GM11168 (cell line): ENCODE measurements at regions not wholly inside any gene's neighbourhood (a gene's known extent, or its start where the extent isn't known, plus 50 kb on each side); places are given as distances from the start of the nearest gene placed in this dataset.
"Not testable (repeated sequence)": the region's sequence is repeated elsewhere in the genome, so short reads cannot be mapped to it uniquely, and the experiment has no call there.

Experiments
- in situ Hi-C: fragments of 300-500 bp; cut with MboI; formaldehyde crosslinking; loops from one replicate; pipeline ENCODE4 v1.12.0; 2022; ENCODE audit warnings: low sequenced_read_pairs; ENCODE audit not compliant: unreplicated experiment

GRCh38 chr6:5843078-5843477, 163.6 kb downstream of the NRN1 start:
- in situ Hi-C loops: no loop called here

DNA sequence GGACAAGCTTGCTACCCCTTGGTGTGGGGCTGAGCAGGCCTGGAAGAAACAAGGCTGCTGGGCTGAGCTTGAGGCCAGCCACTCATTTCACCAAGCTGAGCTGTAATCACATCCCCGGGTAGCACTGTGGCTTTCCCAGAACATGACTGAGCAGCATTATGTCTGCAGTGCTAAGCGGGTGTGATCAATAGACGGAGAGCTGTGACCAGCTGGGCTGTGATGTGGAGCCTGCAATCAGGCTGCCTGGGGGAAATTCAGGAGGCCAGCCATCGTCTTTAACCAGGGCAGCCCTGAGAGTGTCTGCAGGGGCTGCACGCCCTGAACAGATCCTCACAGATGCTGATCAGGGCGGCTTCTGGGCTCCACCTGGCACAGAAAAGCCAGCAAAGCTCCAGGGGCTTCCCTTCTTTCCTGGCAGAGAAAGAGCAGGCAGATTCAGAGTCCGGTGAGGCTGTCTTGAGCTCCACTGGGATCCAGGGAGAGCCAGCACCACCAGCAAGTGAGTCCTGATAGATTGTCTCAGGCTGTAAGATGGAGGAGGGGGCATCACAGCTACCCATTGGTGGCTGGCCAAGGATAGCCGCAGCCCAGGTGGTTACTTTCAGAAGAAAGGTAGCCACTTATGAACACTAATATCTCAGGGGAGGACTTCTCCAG, 165.9 kb downstream of the NRN1 start:
- in situ Hi-C loops: no loop called here

DNA sequence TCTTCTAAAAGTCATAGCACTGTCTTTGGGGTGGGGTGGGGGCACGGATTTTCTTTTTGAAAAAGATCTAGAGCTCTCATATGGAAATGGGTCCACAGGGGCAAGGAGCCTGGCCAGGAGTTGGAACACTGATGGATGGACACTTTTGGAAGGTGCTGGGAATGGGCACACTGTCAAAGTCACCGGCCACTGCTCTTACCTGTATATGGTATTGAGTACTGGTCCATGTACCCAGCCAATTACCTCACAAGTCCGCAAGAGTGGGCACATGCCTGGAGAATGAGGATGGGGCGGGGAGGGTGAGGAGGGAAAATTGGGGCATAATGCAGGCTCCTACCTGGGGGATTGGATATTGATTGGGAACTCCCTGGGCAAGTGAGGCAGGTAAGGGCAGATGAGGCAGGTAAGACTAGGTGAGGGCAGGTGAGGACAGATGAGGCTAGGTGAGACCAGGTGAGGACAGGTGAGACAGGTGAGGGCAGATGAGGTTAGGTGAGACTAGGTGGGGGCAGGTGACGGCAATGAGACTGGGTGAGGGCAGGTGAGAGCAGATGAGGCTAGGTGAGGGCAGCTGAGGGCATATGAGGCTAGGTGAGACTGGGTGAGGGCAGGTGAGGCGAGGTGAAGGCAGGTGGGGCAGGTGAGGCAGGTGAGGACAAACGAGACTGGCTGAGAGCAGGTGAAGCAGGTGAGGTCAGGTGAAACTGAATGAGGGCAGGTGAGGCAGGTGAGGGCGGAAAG, 167.9 kb downstream of the NRN1 start:
- in situ Hi-C loops: no loop called here

DNA sequence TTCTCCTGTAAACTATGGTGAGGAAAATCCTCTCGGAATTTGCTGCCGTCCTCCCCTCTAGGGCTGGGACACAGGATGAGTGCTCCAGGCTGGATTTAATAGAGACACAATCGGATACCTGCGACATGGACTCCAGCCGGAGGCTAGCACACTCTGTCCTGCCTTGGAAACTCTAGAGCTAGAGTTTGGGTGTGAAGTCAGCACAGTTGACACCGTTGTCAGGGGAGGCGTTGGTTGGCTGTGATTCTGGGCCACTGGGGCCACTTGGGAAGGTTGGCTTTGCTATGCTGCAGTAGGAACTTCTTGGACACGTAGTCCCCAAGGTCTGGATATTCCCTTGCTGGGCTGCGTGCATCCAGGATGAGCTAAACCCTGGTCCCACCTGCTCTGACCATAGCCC, 169.4 kb downstream of the NRN1 start:
- in situ Hi-C loops: no loop called here

- in situ Hi-C loops: not testable (repeated sequence)
These were observed 170.1 kb downstream of the NRN1 start for GRCh38 chr6:5836597-5836996.

- in situ Hi-C loops: no loop called here
These were observed 173.6 kb downstream of the NRN1 start for GRCh38 chr6:5833120-5833519.

GRCh38 chr6:5832668-5833067, 174.1 kb downstream of the NRN1 start:
- in situ Hi-C loops: no loop called here

GRCh38 chr6:5831219-5831862, 175.4 kb downstream of the NRN1 start:
- in situ Hi-C loops: not testable (repeated sequence)

GRCh38 chr6:5828296-5828695, 178.4 kb downstream of the NRN1 start:
- in situ Hi-C loops: no loop called here

GRCh38 chr6:5827056-5827904, 179.4 kb downstream of the NRN1 start:
- in situ Hi-C loops: no loop called here

DNA sequence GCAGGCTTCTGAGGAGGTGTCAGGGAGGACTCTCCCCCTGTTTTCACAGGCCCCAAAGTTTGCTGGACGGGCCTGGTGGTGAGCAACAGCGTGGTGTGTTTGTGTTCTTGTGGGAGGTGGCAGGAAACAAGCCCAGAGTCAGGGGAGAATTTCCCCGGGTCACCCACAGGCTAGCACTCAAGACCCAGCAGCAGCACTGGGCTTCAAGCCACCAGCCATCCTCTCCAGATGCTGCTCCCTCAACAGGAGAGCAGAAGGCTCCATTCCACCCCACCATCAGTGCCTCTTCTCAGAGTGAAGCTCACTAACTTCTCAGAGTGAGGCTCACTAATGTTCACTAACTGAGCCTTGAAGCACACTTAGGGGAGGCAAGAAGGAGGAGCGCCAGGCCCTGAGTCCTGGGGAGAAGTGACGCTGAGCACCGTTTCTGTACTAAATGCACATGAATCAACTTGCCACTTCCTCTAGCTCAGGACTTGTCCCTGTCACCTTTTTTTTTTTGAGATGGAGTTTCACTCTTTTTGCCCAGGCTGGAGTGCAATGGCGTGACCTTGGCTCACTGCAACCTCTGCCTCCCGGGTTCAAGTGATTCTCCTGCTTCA, 182.2 kb downstream of the NRN1 start:
- in situ Hi-C loops: not testable (repeated sequence)
